ENCODE measurements at regions not wholly inside any gene's neighbourhood (a gene's known extent, or its start where the extent isn't known, plus 50 kb on each side); places are given as distances from the start of the nearest gene placed in this dataset.

GRCh38 chr2:5974477-5974876 lies 282.3 kb downstream of the SOX11 start:
- POLR2A ChIA-PET, result no interaction called here
- TF ChIP-seq, protein P1, sequence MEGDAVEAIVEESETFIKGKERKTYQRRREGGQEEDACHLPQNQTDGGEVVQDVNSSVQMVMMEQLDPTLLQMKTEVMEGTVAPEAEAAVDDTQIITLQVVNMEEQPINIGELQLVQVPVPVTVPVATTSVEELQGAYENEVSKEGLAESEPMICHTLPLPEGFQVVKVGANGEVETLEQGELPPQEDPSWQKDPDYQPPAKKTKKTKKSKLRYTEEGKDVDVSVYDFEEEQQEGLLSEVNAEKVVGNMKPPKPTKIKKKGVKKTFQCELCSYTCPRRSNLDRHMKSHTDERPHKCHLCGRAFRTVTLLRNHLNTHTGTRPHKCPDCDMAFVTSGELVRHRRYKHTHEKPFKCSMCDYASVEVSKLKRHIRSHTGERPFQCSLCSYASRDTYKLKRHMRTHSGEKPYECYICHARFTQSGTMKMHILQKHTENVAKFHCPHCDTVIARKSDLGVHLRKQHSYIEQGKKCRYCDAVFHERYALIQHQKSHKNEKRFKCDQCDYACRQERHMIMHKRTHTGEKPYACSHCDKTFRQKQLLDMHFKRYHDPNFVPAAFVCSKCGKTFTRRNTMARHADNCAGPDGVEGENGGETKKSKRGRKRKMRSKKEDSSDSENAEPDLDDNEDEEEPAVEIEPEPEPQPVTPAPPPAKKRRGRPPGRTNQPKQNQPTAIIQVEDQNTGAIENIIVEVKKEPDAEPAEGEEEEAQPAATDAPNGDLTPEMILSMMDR (IDR thresholded peaks at IDR 0.05; ENCODE audit: insufficient read depth, low read length, missing control alignments), result no peak
- no peak for DNase-seq (ENCODE audit: low read depth, low spot score)
- no peak overlapping the region for H3K4me3 ChIP-seq (ENCODE audit: low read depth, low read length)
- CTCF ChIA-PET, result no interaction called here

DNA sequence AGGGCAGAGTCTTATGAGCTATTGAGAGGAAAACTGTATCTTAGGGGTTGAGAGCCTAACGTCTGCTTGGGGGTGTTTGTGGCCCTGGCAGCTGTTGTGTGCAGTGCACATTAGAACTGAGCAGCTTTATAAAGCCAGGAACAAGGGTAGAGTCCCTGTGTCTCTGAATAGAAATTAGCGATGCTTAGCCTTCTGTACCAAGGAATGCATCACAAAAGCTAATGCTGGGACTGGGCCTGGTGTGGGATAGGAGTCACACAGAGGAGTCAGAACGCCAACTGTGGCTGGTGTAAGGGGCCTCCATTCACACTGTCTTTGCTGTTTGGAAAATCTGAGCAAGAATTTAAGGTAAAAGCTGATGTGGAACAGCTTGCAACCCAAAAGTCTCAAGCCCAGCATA lies 283.2 kb downstream of the SOX11 start:
- TF ChIP-seq, protein P1 (IDR thresholded peaks at IDR 0.05; ENCODE audit: insufficient read depth, low read length, missing control alignments), result no peak
- ChIA-PET CTCF (no interaction called here), POLR2A (no interaction called here)
- no peak overlapping the region for H3K4me3 ChIP-seq (ENCODE audit: low read depth, low read length)
- no peak for DNase-seq (ENCODE audit: low read depth, low spot score)

- DNase-seq (ENCODE audit: low read depth, low spot score), result no peak
- ChIA-PET POLR2A (no interaction called here), CTCF (interaction anchor here (1.1 kb wide), 1 partner anchor 59 kb away, joined by 3 read pairs; no protein-coding TSS in a partner anchor)
- no peak overlapping the region for H3K4me3 ChIP-seq (ENCODE audit: low read depth, low read length)
- TF ChIP-seq, protein P1 (IDR thresholded peaks at IDR 0.05; ENCODE audit: insufficient read depth, low read length, missing control alignments), result no peak
These were observed 284.4 kb downstream of the SOX11 start for GRCh38 chr2:5976531-5977065.

- ChIA-PET CTCF (no interaction called here), POLR2A (no interaction called here)
- TF ChIP-seq, protein P1 (IDR thresholded peaks at IDR 0.05; ENCODE audit: insufficient read depth, low read length, missing control alignments), result no peak
- no peak overlapping the region for H3K4me3 ChIP-seq (ENCODE audit: low read depth, low read length)
- no peak for DNase-seq (ENCODE audit: low read depth, low spot score)
These were observed 285.3 kb downstream of the SOX11 start for GRCh38 chr2:5977477-5977876.

DNA sequence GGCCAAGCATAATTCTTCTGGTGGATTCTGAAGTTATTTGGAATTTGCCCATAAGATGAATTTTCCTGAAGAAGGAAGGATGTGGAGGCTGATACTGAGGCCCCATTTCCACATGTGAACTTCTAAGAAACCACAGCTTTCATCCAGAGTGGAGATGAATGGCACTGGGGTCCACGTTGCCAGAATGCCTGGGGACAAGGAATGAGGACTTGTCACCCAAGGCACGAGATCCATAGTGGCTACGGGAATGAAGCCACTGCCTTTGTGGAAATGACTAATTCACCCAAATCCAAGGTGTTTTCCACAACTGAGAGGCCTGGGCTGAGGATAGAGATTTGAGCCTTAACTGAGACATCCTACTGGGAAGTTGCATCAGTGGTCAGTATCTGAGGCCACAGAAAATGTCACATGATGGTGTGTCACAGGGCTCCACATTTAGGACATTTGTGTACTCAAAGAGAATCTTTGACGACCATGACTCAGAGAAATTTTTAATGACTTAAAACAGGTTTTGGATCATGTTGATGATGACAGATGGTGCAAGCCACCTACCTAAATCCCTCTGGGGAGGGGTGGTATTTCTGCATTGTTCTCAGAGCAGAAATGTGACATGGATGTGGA lies 286.1 kb downstream of the SOX11 start:
- CTCF ChIA-PET, result no interaction called here
- DNase-seq (ENCODE audit: low read depth, low spot score), result no peak

DNA sequence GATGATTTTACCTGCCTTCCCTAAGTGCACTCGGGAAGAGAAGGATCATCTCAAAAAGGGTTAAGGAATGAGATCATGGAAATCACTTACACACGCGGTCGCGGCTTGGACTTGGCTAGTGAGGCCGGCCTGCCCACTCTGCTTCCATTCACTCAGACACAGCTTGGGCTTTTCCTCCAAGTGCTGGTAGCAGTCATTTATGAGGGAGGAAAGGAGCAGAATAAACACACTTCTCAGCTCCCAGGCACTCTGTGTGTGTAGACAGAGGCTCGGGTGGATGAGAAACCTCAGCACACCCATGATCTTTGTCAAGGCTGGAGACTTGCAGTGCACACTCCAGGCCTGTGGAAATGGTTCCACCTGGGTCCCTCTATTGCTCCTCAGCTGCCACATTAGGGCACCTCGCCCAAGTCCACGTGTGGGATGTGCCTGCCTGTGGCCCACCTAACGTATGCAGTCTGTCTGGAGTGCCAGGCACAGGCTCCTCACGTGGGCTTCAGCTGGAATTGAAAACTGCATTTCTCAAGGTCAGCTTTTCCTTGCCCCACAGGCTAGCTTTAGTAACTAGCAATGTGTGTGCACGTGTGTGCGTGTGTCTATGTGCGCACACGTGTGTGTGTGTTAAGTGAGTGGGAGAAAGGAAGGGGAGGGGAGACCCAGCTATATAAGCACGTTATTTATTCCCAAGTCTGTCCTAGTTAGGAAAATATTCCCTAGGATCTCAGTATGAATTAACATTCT lies 288.4 kb downstream of the SOX11 start:
- H3K4me3 ChIP-seq (ENCODE audit: low read depth, low read length), result no peak overlapping the region
- ChIA-PET POLR2A (interaction anchor here (0.6 to 1.4 kb wide), 2 partner anchors 288 to 743 kb away, joined by 3 to 4 read pairs; partner anchors contain the start of gene SOX11), CTCF (no interaction called here)
- TF ChIP-seq, protein P1 (IDR thresholded peaks at IDR 0.05; ENCODE audit: insufficient read depth, low read length, missing control alignments), result no peak
- DNase-seq (ENCODE audit: low read depth, low spot score), result no peak

More for the DNA sequence above, 286.1 kb downstream of the SOX11 start:
- no peak overlapping the region for H3K4me3 ChIP-seq (ENCODE audit: low read depth, low read length)
- TF ChIP-seq, protein P1 (IDR thresholded peaks at IDR 0.05; ENCODE audit: insufficient read depth, low read length, missing control alignments), result no peak
- POLR2A ChIA-PET, result no interaction called here
